ES-I3 (cell line): ENCODE measurements at regions not wholly inside any gene's neighbourhood (a gene's known extent, or its start where the extent isn't known, plus 50 kb on each side); places are given as distances from the start of the nearest gene placed in this dataset.
"Not testable (repeated sequence)": the region's sequence is repeated elsewhere in the genome, so short reads cannot be mapped to it uniquely, and the experiment has no call there.

Source experiments
- H3K36me3 ChIP-seq: 2 replicates; pipeline ENCODE4 v1.6.1; 2013; ENCODE audit warnings: mild to moderate bottlenecking, low read length, control low read depth, moderate library complexity; ENCODE audit not compliant: insufficient read depth
- H3K4me1 ChIP-seq: 2 replicates; pipeline ENCODE4 v1.6.1; 2013; ENCODE audit warnings: mild to moderate bottlenecking, control low read depth, low read length; ENCODE audit not compliant: insufficient read depth
- H3K9ac ChIP-seq: 2 replicates; pipeline ENCODE4 v1.6.1; 2013; ENCODE audit warnings: low read depth, mild to moderate bottlenecking, low read length, moderate library complexity
- H3K9me3 ChIP-seq: 2 replicates; pipeline ENCODE4 v1.6.1; 2013; ENCODE audit warnings: mild to moderate bottlenecking, low read length, moderate library complexity; ENCODE audit not compliant: control insufficient read depth, insufficient read depth

- H3K9me3 ChIP-seq, H3K36me3 ChIP-seq, H3K9ac ChIP-seq, H3K4me1 ChIP-seq: not testable (repeated sequence)
Observed at GRCh38 chr5:135260108-135260507, 138.9 kb downstream of the MACROH2A1 start.

GRCh38 chr5:135255461-135256178, 143.4 kb downstream of the MACROH2A1 start:
- H3K4me1 ChIP-seq: no peaks in the 10 kb centered on the region
- H3K9me3 ChIP-seq: peaks cover 2% of the 10 kb centered on the region; the same call in 1 of the 2 replicates
- no peak overlapping the region for H3K9ac ChIP-seq
- H3K36me3 ChIP-seq: no peaks in the 10 kb centered on the region; the same call in 1 of the 2 replicates

GRCh38 chr5:135254183-135254582, 144.8 kb downstream of the MACROH2A1 start:
- Histone ChIP-seq H3K9ac (no peak overlapping the region), H3K9me3 (peaks cover 2% of the 10 kb centered on the region; the same call in 1 of the 2 replicates), H3K36me3 (no peaks in the 10 kb centered on the region; the same call in 1 of the 2 replicates), H3K4me1 (no peaks in the 10 kb centered on the region)

GRCh38 chr5:135253601-135254178, 145.3 kb downstream of the MACROH2A1 start:
- no peaks in the 10 kb centered on the region for H3K4me1 ChIP-seq
- H3K9me3 ChIP-seq: no peaks in the 10 kb centered on the region
- no peak overlapping the region for H3K9ac ChIP-seq
- no peaks in the 10 kb centered on the region; the same call in 1 of the 2 replicates for H3K36me3 ChIP-seq

- no peaks in the 10 kb centered on the region; the same call in 1 of the 2 replicates for H3K36me3 ChIP-seq
- no peaks in the 10 kb centered on the region for H3K9me3 ChIP-seq
- H3K4me1 ChIP-seq: peaks cover 16% of the 10 kb centered on the region; the same call in 1 of the 2 replicates
- no peak overlapping the region for H3K9ac ChIP-seq
Observed at GRCh38 chr5:135251093-135251492, 147.9 kb downstream of the MACROH2A1 start.

GRCh38 chr5:135250671-135251070, 148.4 kb downstream of the MACROH2A1 start:
- Histone ChIP-seq H3K9ac (no peak overlapping the region), H3K9me3 (no peaks in the 10 kb centered on the region), H3K4me1 (peaks cover 16% of the 10 kb centered on the region; the same call in 1 of the 2 replicates), H3K36me3 (no peaks in the 10 kb centered on the region; the same call in 1 of the 2 replicates)

GRCh38 chr5:135249658-135250057, 149.4 kb downstream of the MACROH2A1 start:
- Histone ChIP-seq H3K36me3 (no peaks in the 10 kb centered on the region; the same call in 1 of the 2 replicates), H3K9me3 (no peaks in the 10 kb centered on the region), H3K9ac (no peak overlapping the region), H3K4me1 (peaks cover 16% of the 10 kb centered on the region; the same call in 1 of the 2 replicates)

GRCh38 chr5:135248801-135249231, 150.2 kb downstream of the MACROH2A1 start:
- peaks cover 16% of the 10 kb centered on the region; the same call in 1 of the 2 replicates for H3K4me1 ChIP-seq
- no peak overlapping the region for H3K9ac ChIP-seq
- H3K36me3 ChIP-seq: no peaks in the 10 kb centered on the region; the same call in 1 of the 2 replicates
- no peaks in the 10 kb centered on the region for H3K9me3 ChIP-seq

- no peak overlapping the region for H3K9ac ChIP-seq
- H3K9me3 ChIP-seq: no peaks in the 10 kb centered on the region
- peaks cover 16% of the 10 kb centered on the region; the same call in 1 of the 2 replicates for H3K4me1 ChIP-seq
- H3K36me3 ChIP-seq: no peaks in the 10 kb centered on the region; the same call in 1 of the 2 replicates
Observed at GRCh38 chr5:135246923-135247795, 151.9 kb downstream of the MACROH2A1 start.

GRCh38 chr5:135246605-135246922, 152.5 kb downstream of the MACROH2A1 start:
- Histone ChIP-seq H3K4me1 (peaks cover 16% of the 10 kb centered on the region; the same call in 1 of the 2 replicates), H3K36me3 (no peaks in the 10 kb centered on the region), H3K9me3 (no peaks in the 10 kb centered on the region), H3K9ac (no peak overlapping the region)

GRCh38 chr5:135245521-135246499, 153.2 kb downstream of the MACROH2A1 start:
- Histone ChIP-seq H3K4me1 (peaks cover 16% of the 10 kb centered on the region; the same call in 1 of the 2 replicates), H3K9me3 (no peaks in the 10 kb centered on the region), H3K9ac (no peak overlapping the region), H3K36me3 (no peaks in the 10 kb centered on the region)

- H3K9ac ChIP-seq: no peak overlapping the region
- H3K36me3 ChIP-seq: no peaks in the 10 kb centered on the region
- H3K9me3 ChIP-seq: no peaks in the 10 kb centered on the region
- peaks cover 16% of the 10 kb centered on the region; the same call in 1 of the 2 replicates for H3K4me1 ChIP-seq
Observed at GRCh38 chr5:135244620-135245021, 154.4 kb downstream of the MACROH2A1 start.

- no peak overlapping the region for H3K9ac ChIP-seq
- H3K36me3 ChIP-seq: no peaks in the 10 kb centered on the region
- peaks cover 16% of the 10 kb centered on the region; the same call in 1 of the 2 replicates for H3K4me1 ChIP-seq
- no peaks in the 10 kb centered on the region for H3K9me3 ChIP-seq
Observed at GRCh38 chr5:135243556-135244285, 155.3 kb downstream of the MACROH2A1 start.
